Muscle of arm (tissue), 1 donor: ENCODE measurements at regions not wholly inside any gene's neighbourhood (a gene's known extent, or its start where the extent isn't known, plus 50 kb on each side); places are given as distances from the start of the nearest gene placed in this dataset.

ENCODE experiments used
- DNase-seq: peaks from one replicate; pipeline ENCODE4 v3.0.0-alpha.2; 2013

- DNase-seq = no peak
These were observed 144.2 kb upstream of the GEMIN8 start for GRCh38 chrX:14173873-14174272.

GRCh38 chrX:14164828-14165227 is 135.1 kb upstream of the GEMIN8 start:
- DNase-seq = no peak

GRCh38 chrX:14125462-14125861 is 95.8 kb upstream of the GEMIN8 start:
- DNase-seq = no peak

GRCh38 chrX:14124562-14124961 is 94.9 kb upstream of the GEMIN8 start:
- DNase-seq = no peak

- DNase-seq = peak; percentile 43
These were observed 66.0 kb upstream of the GEMIN8 start for GRCh38 chrX:14095702-14096101.

- DNase-seq = no peak
These were observed 64.5 kb upstream of the GEMIN8 start for GRCh38 chrX:14094191-14094590.

GRCh38 chrX:14084466-14084865 is 54.8 kb upstream of the GEMIN8 start:
- no peak for DNase-seq

GRCh38 chrX:14083783-14084182 is 54.1 kb upstream of the GEMIN8 start:
- DNase-seq = no peak

- no peak for DNase-seq
These were observed 50.3 kb upstream of the GEMIN8 start for GRCh38 chrX:14079891-14080430.
